GM19438 (cell line): ENCODE measurements at regions not wholly inside any gene's neighbourhood (a gene's known extent, or its start where the extent isn't known, plus 50 kb on each side); places are given as distances from the start of the nearest gene placed in this dataset.

Source experiments
- ATAC-seq: cut with Tn5 transposase; IDR thresholded peaks from one replicate; pipeline ENCODE4 v1.9.1; 2021; ENCODE audit warnings: low read depth; ENCODE audit not compliant: unreplicated experiment

DNA sequence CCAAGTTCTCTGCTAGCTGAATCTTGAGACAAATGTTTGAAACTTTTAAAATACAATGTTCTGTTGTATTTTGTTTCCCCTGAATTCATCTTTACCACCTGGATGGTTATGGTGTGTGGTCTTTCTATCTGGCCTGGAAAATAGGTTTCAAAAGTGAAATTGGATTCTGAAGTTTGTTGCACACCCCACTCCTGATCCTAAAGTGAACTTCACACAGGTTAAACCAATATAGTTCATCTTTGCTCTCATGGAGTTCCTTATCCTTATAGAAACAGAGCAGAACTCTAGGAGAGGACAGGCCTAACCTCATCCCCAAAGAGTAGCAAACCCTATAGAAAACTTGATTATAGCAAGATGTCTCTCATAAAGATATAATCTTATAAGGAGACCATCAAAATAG, 179.4 kb upstream of the BCL6 start:
- no peak for ATAC-seq

DNA sequence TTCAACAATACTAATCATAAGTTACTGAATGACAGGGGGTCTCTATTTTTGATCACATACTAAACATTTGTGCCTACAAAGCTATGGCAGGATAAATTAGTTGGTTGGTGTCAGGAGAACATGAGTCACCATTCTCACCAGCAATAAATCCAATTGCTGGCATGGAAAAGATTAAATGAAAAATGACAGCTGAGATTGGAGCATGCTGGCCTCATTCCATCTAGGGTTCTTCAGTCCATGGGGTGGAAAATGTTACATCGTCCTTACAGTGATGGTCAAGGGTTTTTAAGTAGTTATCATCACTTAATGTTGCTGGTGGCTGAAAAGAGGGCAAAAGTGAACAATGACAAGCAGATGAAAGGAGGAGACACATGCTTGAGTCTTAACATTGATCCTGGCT, 180.1 kb upstream of the BCL6 start:
- no peak for ATAC-seq

DNA sequence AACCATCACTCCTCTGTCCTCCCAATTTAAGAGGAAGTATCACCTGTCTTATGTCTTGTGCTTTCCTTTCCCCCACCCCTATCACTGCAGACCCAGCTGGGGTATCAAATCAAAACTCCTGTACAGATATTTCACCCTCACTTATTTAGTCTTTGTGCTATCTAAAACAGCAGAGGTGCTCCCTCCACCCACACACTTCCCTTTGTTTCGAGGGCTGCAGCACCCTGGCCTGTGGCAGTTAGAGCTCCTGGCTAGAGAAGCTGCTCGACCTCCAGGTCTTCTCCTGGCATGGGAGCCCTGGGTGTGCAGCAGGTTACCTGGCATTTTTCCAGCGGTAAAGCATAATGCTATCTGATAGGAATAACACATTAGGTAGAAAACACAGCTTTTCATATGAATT, 181.4 kb upstream of the BCL6 start:
- no peak for ATAC-seq

DNA sequence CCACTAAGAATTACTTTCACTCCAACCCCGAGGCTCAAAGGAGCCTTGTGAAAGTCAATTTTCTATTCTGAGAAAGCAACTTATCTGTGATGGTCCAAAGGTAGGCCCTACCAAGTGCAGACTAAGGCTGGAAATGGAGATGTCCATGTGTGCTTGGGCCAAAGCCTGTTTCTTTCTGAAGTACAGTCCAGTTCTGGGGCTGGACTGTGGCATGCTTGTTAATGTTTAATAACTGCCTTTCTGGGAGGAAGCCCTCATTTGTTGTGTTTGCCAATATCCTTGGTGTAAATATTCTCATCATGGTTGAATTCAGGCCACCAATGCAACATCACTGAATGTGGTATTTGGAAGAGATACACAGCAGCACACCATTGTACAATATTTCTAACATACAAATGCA, 182.3 kb upstream of the BCL6 start:
- ATAC-seq, result no peak

- no peak for ATAC-seq
Observed at GRCh38 chr3:187929112-187929816, 184.0 kb upstream of the BCL6 start.

DNA sequence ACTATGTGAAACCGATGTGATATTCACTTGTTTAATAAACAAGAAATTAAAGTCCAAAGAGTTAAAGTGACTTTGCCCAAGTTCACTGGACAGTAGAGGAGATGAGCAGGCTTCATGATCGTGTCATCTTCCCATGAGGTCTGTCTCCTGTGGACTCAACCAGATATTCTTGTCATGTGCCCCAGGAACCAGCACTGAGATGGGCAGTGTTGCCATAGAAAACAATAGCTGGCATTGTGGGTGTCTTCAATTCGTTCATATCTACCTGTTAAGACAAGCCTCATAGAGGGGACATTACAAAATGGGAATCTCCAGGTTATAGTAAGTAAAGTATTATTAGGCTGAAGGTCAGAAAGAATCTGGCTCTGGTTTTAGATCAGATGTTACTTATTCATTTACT, 184.8 kb upstream of the BCL6 start:
- no peak for ATAC-seq

GRCh38 chr3:187931101-187931500, 185.8 kb upstream of the BCL6 start:
- no peak for ATAC-seq

DNA sequence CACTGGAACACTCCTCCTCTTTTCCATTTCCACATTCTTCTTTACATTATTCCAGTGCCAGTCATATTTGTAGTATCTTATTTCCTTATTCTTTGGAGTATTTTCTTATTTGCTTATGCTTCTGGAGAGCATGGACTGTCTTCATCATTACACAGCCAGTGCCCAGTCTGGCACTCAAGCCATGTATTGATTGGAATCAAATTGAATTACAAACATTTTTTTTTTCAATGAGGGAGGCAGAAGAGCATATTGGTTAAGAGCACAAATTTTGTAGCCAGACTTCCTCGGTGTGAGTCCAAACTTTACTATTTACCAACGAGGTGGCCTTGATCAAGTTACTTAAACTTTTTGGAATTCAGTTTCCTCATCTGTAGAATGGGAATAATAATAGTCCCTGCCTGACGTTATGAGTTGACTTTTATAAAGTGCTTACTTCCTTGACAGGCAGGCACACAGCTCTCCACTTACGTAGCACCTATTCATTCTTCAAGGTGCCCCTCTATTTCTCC, 186.6 kb upstream of the BCL6 start:
- no peak for ATAC-seq

DNA sequence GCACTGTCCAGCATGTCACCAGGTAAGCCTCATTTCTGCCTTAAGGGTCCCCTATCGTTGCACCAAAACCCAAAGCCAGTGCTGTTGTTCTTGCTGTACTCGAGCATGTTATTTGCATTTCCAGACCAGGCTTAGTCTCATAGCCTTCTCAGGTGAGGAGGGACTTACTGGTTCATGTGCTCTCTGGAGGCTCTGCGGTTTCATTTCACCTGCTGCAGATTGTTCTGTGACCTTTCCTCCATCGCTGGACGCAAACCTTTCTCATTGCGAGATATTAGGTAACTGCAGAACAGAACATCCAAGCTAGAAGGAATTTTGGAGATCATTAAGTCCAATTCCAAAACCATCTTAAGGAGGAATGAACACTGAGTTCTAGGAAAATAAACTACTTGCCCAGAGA, 187.3 kb upstream of the BCL6 start:
- ATAC-seq, result no peak

GRCh38 chr3:187935623-187936156, 190.4 kb upstream of the BCL6 start:
- peak; percentile 98 for ATAC-seq

GRCh38 chr3:187936676-187937075, 191.4 kb upstream of the BCL6 start:
- ATAC-seq, result no peak

- ATAC-seq, result no peak
Observed at GRCh38 chr3:187939891-187940290, 194.6 kb upstream of the BCL6 start.

DNA sequence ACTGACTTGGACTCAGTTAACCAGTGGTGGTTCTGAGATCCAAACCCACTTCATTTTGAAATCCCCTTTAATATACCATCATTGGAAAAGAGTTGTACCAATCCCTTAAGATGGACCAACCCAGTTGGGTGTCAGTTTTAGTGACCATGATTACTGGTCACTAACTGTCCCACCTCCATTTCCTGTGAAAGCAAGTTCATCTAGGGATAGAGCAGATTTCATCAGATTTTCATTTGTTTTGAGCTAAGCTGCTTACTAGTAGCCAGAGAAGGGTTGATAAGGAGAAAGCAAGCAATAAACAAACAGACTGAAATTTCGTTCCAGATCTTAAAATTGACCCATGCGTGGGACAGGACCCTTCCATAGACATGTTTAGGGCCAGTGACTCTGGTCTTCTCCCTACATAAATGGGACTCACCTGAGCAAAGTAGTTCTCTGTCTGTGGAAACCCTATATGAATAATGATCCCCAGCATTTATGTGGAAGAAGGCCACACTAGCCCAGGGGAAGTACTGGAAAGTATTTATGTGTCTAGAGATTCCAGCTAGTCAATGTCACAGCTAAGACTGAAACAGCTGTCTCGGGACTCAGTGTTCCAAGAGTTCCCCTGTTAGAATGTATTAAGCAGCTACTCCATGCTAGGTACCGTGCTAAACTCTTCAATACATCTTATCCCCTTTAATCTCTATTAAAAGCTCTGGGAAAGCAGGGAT, 196.0 kb upstream of the BCL6 start:
- ATAC-seq, result no peak

DNA sequence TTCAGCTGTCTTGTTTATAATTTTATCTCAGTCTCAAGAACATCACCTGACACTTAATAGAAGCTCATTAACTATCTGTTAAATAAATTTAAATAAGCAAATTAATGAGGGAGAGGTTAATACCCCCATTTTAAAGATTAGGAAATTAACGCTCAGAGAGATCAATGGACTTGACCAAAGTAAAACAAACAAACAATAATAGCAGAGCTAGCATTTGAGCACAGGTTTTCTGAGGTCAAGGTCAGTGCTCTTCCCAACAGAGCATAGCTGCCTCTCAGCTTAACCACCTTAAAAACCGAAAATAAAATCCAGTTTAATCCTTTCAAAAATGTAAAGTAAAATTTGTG, 196.6 kb upstream of the BCL6 start:
- no peak for ATAC-seq

GRCh38 chr3:187942658-187943241, 197.5 kb upstream of the BCL6 start:
- ATAC-seq, result no peak

GRCh38 chr3:187943677-187944389, 198.6 kb upstream of the BCL6 start:
- no peak for ATAC-seq

- no peak for ATAC-seq
Observed at GRCh38 chr3:187944390-187945179, 199.3 kb upstream of the BCL6 start.

GRCh38 chr3:187945374-187945773, 200.1 kb upstream of the BCL6 start:
- ATAC-seq, result no peak

- ATAC-seq, result no peak
Observed at GRCh38 chr3:187946163-187946691, 201.0 kb upstream of the BCL6 start.

DNA sequence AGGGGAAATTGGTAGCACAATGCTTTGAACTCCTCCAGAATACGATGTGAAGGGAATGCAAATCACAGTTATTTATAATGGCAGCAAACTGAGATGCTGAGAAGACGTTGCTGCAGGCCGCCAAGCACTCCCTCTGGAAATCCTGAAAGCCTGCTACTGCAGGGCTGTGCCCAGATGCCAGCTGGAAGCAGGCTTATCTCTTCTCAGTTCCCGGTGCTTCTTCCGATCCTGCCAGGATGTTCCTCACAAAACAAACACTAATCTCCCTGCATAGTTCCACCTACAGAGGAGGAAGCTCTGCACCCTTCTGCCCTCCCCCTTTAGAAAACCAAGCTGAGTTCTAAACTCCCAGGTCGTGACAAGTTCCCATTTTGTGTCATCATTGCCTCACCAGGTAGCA, 201.7 kb upstream of the BCL6 start:
- no peak for ATAC-seq
